ENCODE measurements at regions not wholly inside any gene's neighbourhood (a gene's known extent, or its start where the extent isn't known, plus 50 kb on each side); places are given as distances from the start of the nearest gene placed in this dataset.

DNA sequence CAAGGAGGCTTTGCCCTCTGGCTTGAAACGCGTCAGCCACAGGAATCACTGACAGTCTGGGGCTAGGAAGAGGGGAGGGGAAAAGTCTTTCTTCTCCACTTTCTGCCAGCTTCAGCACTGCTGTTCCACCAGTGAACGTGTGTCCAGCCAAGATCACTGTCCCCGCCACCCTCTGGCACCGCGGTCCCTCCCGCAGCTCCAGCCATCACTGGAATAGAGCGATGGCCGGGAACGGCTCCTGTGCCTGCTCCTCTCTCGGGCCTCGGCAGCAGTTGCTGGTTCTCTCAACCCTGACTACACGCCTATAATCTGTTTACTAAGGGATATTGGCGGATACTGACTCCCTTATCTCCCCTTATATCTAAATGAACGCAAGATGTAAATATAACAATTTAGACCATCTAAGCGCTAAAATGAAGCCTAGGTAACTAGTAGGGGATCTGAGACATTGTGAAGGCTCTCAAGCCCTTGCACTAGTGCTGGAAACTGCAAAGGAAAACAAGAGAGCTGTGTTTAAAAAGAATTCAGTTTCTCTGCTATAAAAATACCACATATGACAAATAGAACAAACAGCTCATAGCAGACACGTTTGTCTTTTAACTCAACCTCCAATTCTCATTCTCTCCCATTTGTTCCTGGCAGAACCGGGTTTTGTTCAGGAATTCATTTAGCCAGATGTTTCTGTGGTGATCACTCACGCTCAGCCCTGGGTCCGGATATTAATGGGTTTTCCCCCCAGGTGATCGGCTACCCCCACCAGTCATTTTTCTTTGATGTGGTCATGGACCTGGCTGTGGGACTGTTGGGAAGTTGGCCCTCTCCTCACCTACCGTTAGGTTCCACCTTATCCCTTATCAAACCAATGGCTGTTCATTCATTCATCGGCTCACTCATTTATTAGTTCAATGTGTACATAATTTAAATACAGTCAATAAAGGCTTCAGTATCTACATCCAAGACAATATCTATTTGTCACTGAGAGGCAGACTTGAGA is 149.8 kb downstream of the MED10 start:
- TF ChIP-seq, protein P1, sequence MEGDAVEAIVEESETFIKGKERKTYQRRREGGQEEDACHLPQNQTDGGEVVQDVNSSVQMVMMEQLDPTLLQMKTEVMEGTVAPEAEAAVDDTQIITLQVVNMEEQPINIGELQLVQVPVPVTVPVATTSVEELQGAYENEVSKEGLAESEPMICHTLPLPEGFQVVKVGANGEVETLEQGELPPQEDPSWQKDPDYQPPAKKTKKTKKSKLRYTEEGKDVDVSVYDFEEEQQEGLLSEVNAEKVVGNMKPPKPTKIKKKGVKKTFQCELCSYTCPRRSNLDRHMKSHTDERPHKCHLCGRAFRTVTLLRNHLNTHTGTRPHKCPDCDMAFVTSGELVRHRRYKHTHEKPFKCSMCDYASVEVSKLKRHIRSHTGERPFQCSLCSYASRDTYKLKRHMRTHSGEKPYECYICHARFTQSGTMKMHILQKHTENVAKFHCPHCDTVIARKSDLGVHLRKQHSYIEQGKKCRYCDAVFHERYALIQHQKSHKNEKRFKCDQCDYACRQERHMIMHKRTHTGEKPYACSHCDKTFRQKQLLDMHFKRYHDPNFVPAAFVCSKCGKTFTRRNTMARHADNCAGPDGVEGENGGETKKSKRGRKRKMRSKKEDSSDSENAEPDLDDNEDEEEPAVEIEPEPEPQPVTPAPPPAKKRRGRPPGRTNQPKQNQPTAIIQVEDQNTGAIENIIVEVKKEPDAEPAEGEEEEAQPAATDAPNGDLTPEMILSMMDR (IDR thresholded peaks at IDR 0.05; ENCODE audit: borderline replicate concordance, control extremely low read depth, extremely low read depth, insufficient read depth, missing control alignments), result no peak
- in situ Hi-C loops (cut with MboI; ENCODE audit: low sequenced_read_pairs, unreplicated experiment), result no loop called here
- DNase-seq (ENCODE audit: low spot score), result no peak

DNA sequence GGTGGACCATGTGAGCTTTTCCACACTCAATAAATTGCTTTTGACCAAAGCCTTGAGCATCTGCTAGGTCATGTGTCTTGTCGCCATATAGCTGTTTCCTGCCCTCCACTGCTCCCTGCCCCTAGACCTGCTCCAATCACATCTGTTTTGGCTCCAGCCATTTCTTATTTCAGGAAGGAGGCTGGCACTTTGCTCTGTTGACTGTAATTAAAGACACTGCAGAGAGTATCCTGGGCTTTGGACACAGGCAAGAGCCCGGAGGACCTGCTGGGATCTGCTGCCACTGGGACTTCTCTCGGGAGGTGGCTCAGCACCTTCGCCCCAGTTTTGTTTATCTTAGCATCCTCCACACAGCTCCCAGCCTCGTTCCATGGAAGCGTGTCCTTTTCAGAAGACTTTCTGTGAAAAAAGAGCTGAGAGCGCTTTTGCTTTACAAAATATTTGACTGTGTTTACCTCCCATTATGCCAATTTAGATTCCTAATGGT is 153.2 kb downstream of the MED10 start:
- TF ChIP-seq, protein P1 (IDR thresholded peaks at IDR 0.05; ENCODE audit: borderline replicate concordance, control extremely low read depth, extremely low read depth, insufficient read depth, missing control alignments), result no peak
- in situ Hi-C loops (cut with MboI; ENCODE audit: low sequenced_read_pairs, unreplicated experiment), result no loop called here

DNA sequence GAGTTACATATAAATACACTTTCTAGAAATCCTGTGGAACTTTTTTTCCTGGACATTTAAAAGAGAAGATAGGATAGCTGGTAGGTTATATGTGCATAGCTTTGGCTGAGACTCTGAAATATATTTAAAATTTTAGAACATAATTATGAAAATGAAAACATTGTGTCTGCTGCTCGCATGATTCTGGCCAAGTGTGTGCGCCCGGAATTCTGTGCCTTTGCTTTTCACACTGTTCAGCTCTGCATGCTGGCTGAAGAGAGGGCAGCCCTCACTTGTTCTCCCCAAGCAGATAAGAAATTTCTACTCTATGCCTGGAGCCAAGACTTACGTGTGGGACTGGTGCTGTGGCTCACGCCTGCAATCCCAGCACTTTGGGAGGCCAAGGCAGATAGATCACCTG is 153.9 kb downstream of the MED10 start:
- in situ Hi-C loops (cut with MboI; ENCODE audit: low sequenced_read_pairs, unreplicated experiment), result no loop called here
- TF ChIP-seq, protein P1 (IDR thresholded peaks at IDR 0.05; ENCODE audit: borderline replicate concordance, control extremely low read depth, extremely low read depth, insufficient read depth, missing control alignments), result no peak
- no peak for DNase-seq (ENCODE audit: low spot score)

More for the DNA sequence above, 153.2 kb downstream of the MED10 start:
- no peak for DNase-seq (ENCODE audit: low spot score)

DNA sequence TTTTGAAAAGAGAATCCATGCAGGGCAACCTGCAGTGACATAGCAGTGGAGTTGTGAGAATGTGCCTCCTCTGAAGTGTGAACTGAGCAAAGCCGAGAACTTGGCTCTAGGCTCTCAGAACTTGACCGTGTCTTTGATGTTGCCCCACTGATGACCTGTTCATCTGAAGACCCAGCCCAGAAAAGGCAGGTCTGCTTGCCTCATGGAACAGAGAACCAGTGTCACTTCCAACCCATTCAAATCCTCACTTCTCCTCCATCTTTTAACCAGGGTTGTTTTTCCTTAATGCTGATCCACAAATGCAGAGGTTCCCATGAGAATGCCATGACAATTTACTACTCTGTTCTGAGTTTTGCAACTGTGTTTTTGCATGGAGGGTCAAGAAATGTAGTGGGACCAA is 155.4 kb downstream of the MED10 start:
- TF ChIP-seq, protein P1 (IDR thresholded peaks at IDR 0.05; ENCODE audit: borderline replicate concordance, control extremely low read depth, extremely low read depth, insufficient read depth, missing control alignments), result no peak
- no peak for DNase-seq (ENCODE audit: low spot score)
- in situ Hi-C loops (cut with MboI; ENCODE audit: low sequenced_read_pairs, unreplicated experiment), result no loop called here

DNA sequence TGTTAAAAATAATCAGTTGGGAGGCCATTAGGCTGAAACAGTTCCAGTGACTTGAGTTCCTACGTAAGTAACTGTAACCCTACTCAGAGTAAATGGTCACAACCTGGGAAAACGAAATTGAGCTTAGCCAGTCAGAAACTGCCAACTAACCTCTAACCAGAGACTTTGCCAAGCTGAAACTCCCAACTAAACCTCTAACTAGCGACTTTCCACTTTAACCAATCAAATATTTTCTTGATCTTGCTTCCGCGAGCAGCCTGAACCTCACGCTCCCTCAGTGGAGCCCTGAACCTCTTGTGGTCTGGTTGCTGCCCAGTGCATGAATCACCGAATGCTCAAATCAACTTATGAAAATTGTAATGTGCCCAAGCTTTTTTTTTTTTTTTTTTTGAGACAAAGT is 156.2 kb downstream of the MED10 start:
- DNase-seq (ENCODE audit: low spot score), result no peak
- TF ChIP-seq, protein P1 (IDR thresholded peaks at IDR 0.05; ENCODE audit: borderline replicate concordance, control extremely low read depth, extremely low read depth, insufficient read depth, missing control alignments), result no peak

DNA sequence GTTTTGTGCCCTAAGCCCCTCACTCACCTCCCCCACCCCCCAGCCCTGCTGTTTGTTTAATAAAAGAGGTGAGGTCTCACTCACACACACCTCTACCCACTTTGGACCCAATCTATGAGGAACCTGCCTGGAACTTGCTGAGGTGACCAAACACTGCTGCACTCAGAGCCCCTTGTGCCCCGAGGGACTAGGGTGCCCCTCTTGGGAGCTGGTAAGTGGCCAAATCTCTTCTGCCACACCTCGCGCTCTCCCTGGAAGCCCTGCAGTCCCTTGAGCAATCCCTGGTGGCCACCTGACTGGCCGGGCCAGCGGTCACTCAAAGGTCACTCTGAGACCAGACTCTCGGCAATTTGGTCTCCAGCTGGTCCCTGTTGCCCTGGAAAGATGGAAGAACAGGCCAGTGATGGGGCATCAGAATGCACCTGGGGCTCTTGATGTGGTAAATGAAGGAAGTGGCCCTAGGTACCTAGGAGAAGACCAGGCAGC is 157.2 kb downstream of the MED10 start:
- DNase-seq (ENCODE audit: low spot score), result no peak
- TF ChIP-seq, protein P1 (IDR thresholded peaks at IDR 0.05; ENCODE audit: borderline replicate concordance, control extremely low read depth, extremely low read depth, insufficient read depth, missing control alignments), result no peak
- in situ Hi-C loops (cut with MboI; ENCODE audit: low sequenced_read_pairs, unreplicated experiment), result no loop called here

More for the DNA sequence above, 156.2 kb downstream of the MED10 start:
- in situ Hi-C loops (cut with MboI; ENCODE audit: low sequenced_read_pairs, unreplicated experiment), result no loop called here

All from GM13976 (cell line).